H9 (cell line): ENCODE measurements at regions not wholly inside any gene's neighbourhood (a gene's known extent, or its start where the extent isn't known, plus 50 kb on each side); places are given as distances from the start of the nearest gene placed in this dataset.

ENCODE experiments used
- DNase-seq: peaks from one replicate; pipeline ENCODE4 v3.0.0-alpha.2; 2017
- H2AFZ ChIP-seq: one replicate; pipeline ENCODE4 v1.6.1; 2013; ENCODE audit warnings: mild to moderate bottlenecking, low read length, control low read depth, moderate library complexity
- H2AK5ac ChIP-seq: 2 replicates; pipeline ENCODE4 v1.6.1; 2013; ENCODE audit warnings: low read length, control low read depth, mixed read lengths; ENCODE audit not compliant: insufficient read length
- H2BK120ac ChIP-seq: one replicate; pipeline ENCODE4 v1.6.1; 2013; ENCODE audit warnings: low read depth, mild to moderate bottlenecking, low read length, control low read depth, inconsistent platforms; ENCODE audit not compliant: poor library complexity, severe bottlenecking
- H2BK12ac ChIP-seq: 2 replicates; pipeline ENCODE4 v1.6.1; 2013; ENCODE audit warnings: low read length, control low read depth, mixed read lengths, low read depth; ENCODE audit not compliant: insufficient read length
- H2BK15ac ChIP-seq: 2 replicates; pipeline ENCODE4 v1.6.1; 2013; ENCODE audit warnings: low read depth, low read length, control low read depth
- H2BK20ac ChIP-seq: one replicate; pipeline ENCODE4 v1.6.1; 2013; ENCODE audit warnings: low read depth, mild to moderate bottlenecking, low read length, control low read depth, inconsistent platforms; ENCODE audit not compliant: poor library complexity, severe bottlenecking
- H2BK5ac ChIP-seq: 2 replicates; pipeline ENCODE4 v1.6.1; 2013; ENCODE audit warnings: low read length, control low read depth, mixed read lengths; ENCODE audit not compliant: insufficient read length
- H3K14ac ChIP-seq: 2 replicates; pipeline ENCODE4 v1.6.1; 2013; ENCODE audit warnings: low read length, control low read depth; ENCODE audit not compliant: insufficient read depth
- H3K18ac ChIP-seq: 2 replicates; pipeline ENCODE4 v1.6.1; 2013; ENCODE audit warnings: low read depth, mild to moderate bottlenecking, mixed read lengths, low read length, control low read depth; ENCODE audit not compliant: insufficient read length
- H3K23ac ChIP-seq: 2 replicates; pipeline ENCODE4 v1.6.1; 2013; ENCODE audit warnings: low read length, control low read depth, mixed read lengths, low read depth; ENCODE audit not compliant: insufficient read length
- H3K23me2 ChIP-seq: 2 replicates; pipeline ENCODE4 v1.6.1; 2013; ENCODE audit warnings: low read depth, mild to moderate bottlenecking, mixed read lengths, low read length, control low read depth; ENCODE audit not compliant: insufficient read length, poor library complexity, severe bottlenecking
- H3K27ac ChIP-seq: 2 replicates; pipeline ENCODE4 v1.5.1; 2013; ENCODE audit warnings: low read length, control low read depth, mixed read lengths, low read depth; ENCODE audit not compliant: insufficient read length
- H3K27me3 ChIP-seq: 2 replicates; pipeline ENCODE4 v1.6.1; 2013; ENCODE audit warnings: low read length, control low read depth, inconsistent platforms; ENCODE audit not compliant: insufficient read depth
- H3K4ac ChIP-seq: 2 replicates; pipeline ENCODE4 v1.6.1; 2013; ENCODE audit warnings: low read depth, mild to moderate bottlenecking, control low read depth, inconsistent platforms, low read length, moderate library complexity
- H3K4me1 ChIP-seq: 2 replicates; pipeline ENCODE4 v1.6.1; 2013; ENCODE audit warnings: low read length, control low read depth, inconsistent platforms; ENCODE audit not compliant: insufficient read depth
- H3K4me2 ChIP-seq: 2 replicates; pipeline ENCODE4 v1.6.1; 2013; ENCODE audit warnings: low read length, control low read depth, mixed read lengths; ENCODE audit not compliant: insufficient read length, insufficient read depth
- H3K56ac ChIP-seq: 2 replicates; pipeline ENCODE4 v1.6.1; 2013; ENCODE audit warnings: low read depth, mild to moderate bottlenecking, mixed read lengths, low read length, control low read depth; ENCODE audit not compliant: insufficient read length
- H3K79me1 ChIP-seq: 2 replicates; pipeline ENCODE4 v1.6.1; 2013; ENCODE audit warnings: low read depth, mild to moderate bottlenecking, moderate library complexity, low read length, control low read depth, inconsistent platforms; ENCODE audit not compliant: insufficient read depth, poor library complexity, severe bottlenecking
- H3K79me2 ChIP-seq: 2 replicates; pipeline ENCODE4 v1.6.1; 2013; ENCODE audit warnings: low read length, control low read depth, inconsistent platforms; ENCODE audit not compliant: insufficient read depth
- H3K9ac ChIP-seq: 2 replicates; pipeline ENCODE4 v1.6.1; 2013; ENCODE audit warnings: low read length, control low read depth, mixed read lengths; ENCODE audit not compliant: insufficient read length; ENCODE audit errors: extremely low read depth
- H3K9me3 ChIP-seq: one replicate; pipeline ENCODE4 v1.6.1; 2013; ENCODE audit warnings: low read depth, low read length, inconsistent platforms; ENCODE audit not compliant: control insufficient read depth
- H3T11ph ChIP-seq: one replicate; pipeline ENCODE4 v1.6.1; 2013; ENCODE audit warnings: mild to moderate bottlenecking, low read length, control low read depth, inconsistent platforms
- H4K20me1 ChIP-seq: one replicate; pipeline ENCODE4 v1.6.1; 2013; ENCODE audit not compliant: control insufficient read depth, insufficient read length, insufficient read depth
- H4K5ac ChIP-seq: 2 replicates; pipeline ENCODE4 v1.6.1; 2013; ENCODE audit warnings: low read depth, mild to moderate bottlenecking, mixed read lengths, low read length, control low read depth; ENCODE audit not compliant: insufficient read length
- H4K8ac ChIP-seq: replicated peaks from 2 replicates; pipeline ENCODE4 v1.6.1; 2013; ENCODE audit warnings: low read length, control low read depth, mixed read lengths, low read depth; ENCODE audit not compliant: insufficient read length
- H4K91ac ChIP-seq: 2 replicates; pipeline ENCODE4 v1.6.1; 2013; ENCODE audit warnings: low read depth, mild to moderate bottlenecking, moderate library complexity, mixed read lengths, low read length, control low read depth; ENCODE audit not compliant: insufficient read length
- H3K27ac Mint-ChIP-seq, 3 experiments: 2 replicates in 2 of 3; 3 replicates in 1 of 3; pipeline ENCODE4 v1.8.0; 2020 to 2021; ENCODE audit warnings: mixed read lengths in 3 of 3, mild to moderate bottlenecking in 1 of 3, moderate library complexity in 1 of 3
- H3K27me3 Mint-ChIP-seq: 2 replicates; pipeline ENCODE4 v1.8.0; 2021; ENCODE audit warnings: low read depth, mild to moderate bottlenecking, moderate library complexity, mixed read lengths
- H3K36me3 Mint-ChIP-seq, 3 experiments: 2 replicates in 2 of 3; 3 replicates in 1 of 3; pipeline ENCODE4 v1.8.0; 2020 to 2021; ENCODE audit warnings: low read depth in 3 of 3, mixed read lengths in 3 of 3; ENCODE audit not compliant: insufficient read depth in 1 of 3
- H3K4me1 Mint-ChIP-seq, 2 experiments: 2 replicates each; pipeline ENCODE4 v1.8.0; 2020; ENCODE audit warnings: mixed read lengths in 2 of 2
- H3K4me3 Mint-ChIP-seq, 2 experiments: 2 replicates in 1 of 2; 3 replicates in 1 of 2; pipeline ENCODE4 v1.8.0; 2020 to 2021; ENCODE audit warnings: mild to moderate bottlenecking in 2 of 2, mixed read lengths in 2 of 2, moderate library complexity in 1 of 2
- H3K9me3 Mint-ChIP-seq, 2 experiments: 2 replicates in 1 of 2; 3 replicates in 1 of 2; pipeline ENCODE4 v1.8.0; 2020; ENCODE audit warnings: mild to moderate bottlenecking in 2 of 2, mixed read lengths in 2 of 2, moderate library complexity in 1 of 2
- WGBS: extraction: QIAGEN DNeasy Blood & Tissue Kit; methylation state at CpG from one replicate; pipeline ENCODE4 v1.1.7; 2013; ENCODE audit warnings: missing lambda C conversion rate, low lambda C conversion rate, mixed read lengths; ENCODE audit not compliant: insufficient read length; ENCODE audit errors: extremely low coverage; 5-methylcytosine and 5-hydroxymethylcytosine counted together
- TF ChIP-seq, protein P1 (sequence below): fragments of 200-600 bp; sonication (generic); conservative IDR thresholded peaks from 3 replicates; pipeline ENCODE4 v1.8.0; 2021; ENCODE audit warnings: antibody characterized with exemption, mild to moderate bottlenecking

DNA sequence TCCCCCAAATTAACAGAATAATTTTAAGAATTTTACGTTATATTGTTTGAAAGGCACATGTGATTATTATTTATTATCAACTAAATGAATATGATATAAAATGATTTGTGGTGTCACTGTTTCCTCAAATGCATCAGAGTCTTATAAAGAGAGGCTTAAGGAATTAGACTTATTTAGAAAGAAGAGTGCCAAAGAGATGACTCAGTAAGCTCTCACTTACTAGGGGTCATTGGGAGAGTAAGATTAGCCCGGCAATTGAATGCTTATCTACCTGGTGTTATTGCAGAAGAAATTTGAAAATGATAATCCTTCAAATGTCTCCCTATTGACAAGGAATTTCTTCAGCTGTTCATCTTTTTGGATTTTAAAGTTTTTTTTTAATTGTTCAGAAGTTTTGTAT is 408.7 kb downstream of the OXSM start:
- Histone ChIP-seq H3K4ac (no peak overlapping the region), H3K9ac (no peak overlapping the region), H3K79me2 (no peaks in the 10 kb centered on the region), H4K8ac (no peak overlapping the region), H2BK12ac (no peak overlapping the region), H2BK120ac (no peak overlapping the region), H2BK20ac (no peak overlapping the region), H3K27me3 (no peaks in the 10 kb centered on the region), H3K56ac (no peak overlapping the region), H3K9me3 (no peaks in the 10 kb centered on the region), H3K14ac (no peak overlapping the region), H3K4me2 (no peak overlapping the region), H4K20me1 (no peaks in the 10 kb centered on the region), H3K23ac (no peak overlapping the region), H3T11ph (no peak overlapping the region), H4K5ac (no peak overlapping the region), H3K23me2 (no peaks in the 10 kb centered on the region), H3K79me1 (no peaks in the 10 kb centered on the region), H2AFZ (no peak overlapping the region), H2BK15ac (no peak overlapping the region), H3K4me1 (no peaks in the 10 kb centered on the region), H2AK5ac (no peak overlapping the region), H3K27ac (no peak overlapping the region), H2BK5ac (no peak overlapping the region), H4K91ac (no peak overlapping the region), H3K18ac (no peak overlapping the region)
- Mint-ChIP-seq H3K36me3 (no peaks in the 10 kb centered on the region), H3K27ac (no peak overlapping the region), H3K4me3 (no peak overlapping the region), H3K4me1 (peaks cover 3 to 8% of the 10 kb centered on the region in 2 experiments; a peak in 2 of 4 replicates), H3K27me3 (no peaks in the 10 kb centered on the region), H3K9me3 (no peaks in the 10 kb centered on the region)
- TF ChIP-seq, protein P1, sequence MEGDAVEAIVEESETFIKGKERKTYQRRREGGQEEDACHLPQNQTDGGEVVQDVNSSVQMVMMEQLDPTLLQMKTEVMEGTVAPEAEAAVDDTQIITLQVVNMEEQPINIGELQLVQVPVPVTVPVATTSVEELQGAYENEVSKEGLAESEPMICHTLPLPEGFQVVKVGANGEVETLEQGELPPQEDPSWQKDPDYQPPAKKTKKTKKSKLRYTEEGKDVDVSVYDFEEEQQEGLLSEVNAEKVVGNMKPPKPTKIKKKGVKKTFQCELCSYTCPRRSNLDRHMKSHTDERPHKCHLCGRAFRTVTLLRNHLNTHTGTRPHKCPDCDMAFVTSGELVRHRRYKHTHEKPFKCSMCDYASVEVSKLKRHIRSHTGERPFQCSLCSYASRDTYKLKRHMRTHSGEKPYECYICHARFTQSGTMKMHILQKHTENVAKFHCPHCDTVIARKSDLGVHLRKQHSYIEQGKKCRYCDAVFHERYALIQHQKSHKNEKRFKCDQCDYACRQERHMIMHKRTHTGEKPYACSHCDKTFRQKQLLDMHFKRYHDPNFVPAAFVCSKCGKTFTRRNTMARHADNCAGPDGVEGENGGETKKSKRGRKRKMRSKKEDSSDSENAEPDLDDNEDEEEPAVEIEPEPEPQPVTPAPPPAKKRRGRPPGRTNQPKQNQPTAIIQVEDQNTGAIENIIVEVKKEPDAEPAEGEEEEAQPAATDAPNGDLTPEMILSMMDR = no peak
- no peak for DNase-seq
- no CpG with 5 or more reads among the region's 2 CpGs for WGBS
